HG03196 (cell line): ENCODE measurements at regions not wholly inside any gene's neighbourhood (a gene's known extent, or its start where the extent isn't known, plus 50 kb on each side); places are given as distances from the start of the nearest gene placed in this dataset.

ENCODE experiments used
- ATAC-seq: cut with Tn5 transposase; IDR thresholded peaks from one replicate; pipeline ENCODE4 v1.9.1; 2021; ENCODE audit not compliant: unreplicated experiment

GRCh38 chrX:39618178-39618577, 479.6 kb downstream of the BCOR start:
- ATAC-seq: no peak

- no peak for ATAC-seq
Measured at GRCh38 chrX:39619182-39620009, 478.4 kb downstream of the BCOR start.

DNA sequence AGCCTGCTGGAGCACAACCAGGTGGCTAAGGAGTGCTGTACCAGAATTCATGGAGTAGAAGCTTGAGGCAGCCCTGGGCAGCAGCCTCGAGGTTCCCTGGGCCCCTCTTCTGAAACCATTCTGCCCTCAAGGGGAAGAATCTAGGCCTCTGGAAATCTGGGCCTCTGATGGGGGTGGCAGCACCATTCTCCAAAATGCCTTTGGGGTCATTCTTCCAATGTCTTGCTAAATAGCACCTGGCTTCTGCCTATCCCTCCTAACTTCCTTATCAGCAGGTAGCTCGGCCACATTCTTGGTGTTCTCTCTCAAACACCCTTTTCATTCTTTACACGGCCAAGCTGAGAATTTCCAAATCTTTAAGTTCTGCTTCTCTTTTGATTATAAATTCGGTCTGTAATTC, 473.6 kb downstream of the BCOR start:
- no peak for ATAC-seq

DNA sequence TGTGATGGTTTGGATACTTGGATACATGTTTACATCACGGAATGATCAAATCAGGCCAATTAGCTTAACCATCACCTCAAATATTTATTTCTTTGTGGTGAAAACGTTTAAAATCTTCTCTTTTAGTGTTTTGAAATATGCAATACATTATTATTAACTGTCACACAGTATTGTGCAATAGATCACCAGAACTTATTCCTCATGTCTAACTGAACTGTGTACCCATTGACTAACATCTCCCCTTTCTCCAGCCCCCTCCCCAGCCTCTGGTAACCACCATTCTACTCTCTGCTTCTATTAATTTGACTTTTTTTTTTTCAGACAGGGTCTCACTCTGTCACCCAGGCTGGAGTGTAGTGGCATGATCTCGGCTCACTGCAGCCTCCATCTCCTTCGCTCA, 471.9 kb downstream of the BCOR start:
- ATAC-seq: no peak

DNA sequence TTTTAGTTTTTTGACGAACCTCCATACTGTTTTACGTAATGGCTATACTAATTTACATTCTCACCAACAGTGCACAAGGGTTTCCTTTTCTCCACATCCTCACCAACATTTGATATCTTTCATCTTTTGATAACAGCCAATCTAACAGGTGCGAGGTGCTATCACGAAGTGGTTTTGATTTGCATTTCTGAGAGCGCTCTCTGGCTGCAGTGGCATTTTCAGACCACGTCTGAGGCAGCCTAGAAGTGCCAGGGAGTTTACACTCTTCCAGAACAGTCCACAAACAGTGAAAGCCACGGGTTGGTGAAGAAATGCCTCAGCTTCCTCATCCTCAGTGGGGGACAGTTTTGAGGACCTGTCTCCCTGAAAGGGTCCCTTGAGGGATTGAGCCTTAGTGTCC, 471.0 kb downstream of the BCOR start:
- ATAC-seq: no peak

- ATAC-seq: no peak
Measured at GRCh38 chrX:39627257-39627656, 470.5 kb downstream of the BCOR start.

DNA sequence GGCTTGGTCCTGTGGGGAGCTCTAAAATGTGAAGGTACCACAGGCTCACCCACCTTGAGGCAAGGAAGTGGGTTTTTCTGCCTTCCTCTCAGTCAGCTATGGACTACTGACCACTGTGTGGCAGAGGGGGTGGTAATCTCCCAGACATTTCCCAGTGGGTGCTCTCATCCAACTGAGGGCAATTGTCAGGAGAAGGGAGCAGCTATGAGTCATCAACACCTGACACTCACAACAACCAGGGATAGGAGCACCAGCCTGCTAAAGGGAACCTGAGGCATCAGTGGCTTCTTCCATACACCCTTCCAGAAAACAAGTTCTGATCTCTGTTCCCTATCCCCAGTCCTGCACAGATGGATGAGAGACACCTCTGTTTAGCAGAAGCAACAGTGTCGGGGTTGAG, 468.8 kb downstream of the BCOR start:
- no peak for ATAC-seq

GRCh38 chrX:39630344-39630743, 467.4 kb downstream of the BCOR start:
- ATAC-seq: no peak

- ATAC-seq: no peak
Measured at GRCh38 chrX:39631276-39632229, 466.2 kb downstream of the BCOR start.

DNA sequence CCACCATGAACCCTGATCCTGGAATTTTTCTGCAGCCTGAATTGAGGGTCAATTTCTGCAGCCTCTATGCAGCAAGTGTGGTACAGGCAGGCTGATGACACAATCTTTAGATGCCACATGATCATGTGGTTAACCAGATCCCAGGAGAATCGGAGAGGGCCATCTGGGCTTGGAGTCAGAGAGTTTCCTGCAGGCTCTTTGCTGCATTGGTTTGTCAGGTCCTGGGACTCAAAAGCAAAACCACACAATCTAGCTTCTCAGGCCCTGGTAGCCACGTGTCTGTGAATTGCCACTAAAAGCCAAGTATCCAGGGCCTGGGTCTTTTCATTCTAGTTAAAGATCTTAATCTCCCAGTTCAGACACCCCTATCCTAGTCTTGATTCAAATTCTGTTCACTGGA, 464.5 kb downstream of the BCOR start:
- ATAC-seq: no peak

DNA sequence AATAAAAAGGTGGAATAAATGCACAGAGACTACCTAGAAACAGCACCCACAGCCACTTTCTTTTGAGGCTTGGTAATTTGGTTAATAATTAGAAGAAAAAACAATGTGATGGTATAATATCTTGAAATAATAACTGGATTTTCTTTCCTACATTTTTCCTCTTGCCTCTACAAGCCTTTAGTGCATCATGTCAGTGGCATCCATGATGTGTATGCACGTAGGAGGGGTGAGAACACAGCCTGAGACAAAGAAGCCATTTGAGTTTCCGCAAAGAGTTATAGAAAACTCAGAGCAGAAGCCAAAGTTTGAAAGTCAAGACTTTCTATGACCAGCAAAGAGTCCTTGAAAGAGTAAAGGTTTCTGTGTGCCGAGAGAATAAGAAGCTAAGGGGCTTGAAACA, 461.3 kb downstream of the BCOR start:
- no peak for ATAC-seq

GRCh38 chrX:39638526-39638925, 459.2 kb downstream of the BCOR start:
- no peak for ATAC-seq

DNA sequence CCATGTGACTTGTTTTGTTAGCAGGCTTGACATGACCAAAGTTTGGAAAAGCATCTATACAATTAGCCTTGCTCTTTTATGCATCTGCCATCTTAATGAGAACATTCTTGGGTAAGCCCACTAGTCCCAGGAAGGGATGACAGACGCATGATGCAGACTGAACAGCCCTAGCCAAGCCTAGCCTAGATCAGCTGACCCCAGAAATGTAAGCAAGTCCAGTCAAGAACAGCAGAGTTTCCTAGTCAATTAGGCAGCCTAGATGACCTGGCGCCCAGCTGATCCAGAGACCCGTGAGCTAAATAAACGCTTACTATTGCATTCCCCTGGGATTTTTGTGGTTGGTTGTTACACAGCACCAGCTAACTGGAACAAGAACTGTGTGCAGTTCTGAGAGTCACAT, 457.9 kb downstream of the BCOR start:
- no peak for ATAC-seq

DNA sequence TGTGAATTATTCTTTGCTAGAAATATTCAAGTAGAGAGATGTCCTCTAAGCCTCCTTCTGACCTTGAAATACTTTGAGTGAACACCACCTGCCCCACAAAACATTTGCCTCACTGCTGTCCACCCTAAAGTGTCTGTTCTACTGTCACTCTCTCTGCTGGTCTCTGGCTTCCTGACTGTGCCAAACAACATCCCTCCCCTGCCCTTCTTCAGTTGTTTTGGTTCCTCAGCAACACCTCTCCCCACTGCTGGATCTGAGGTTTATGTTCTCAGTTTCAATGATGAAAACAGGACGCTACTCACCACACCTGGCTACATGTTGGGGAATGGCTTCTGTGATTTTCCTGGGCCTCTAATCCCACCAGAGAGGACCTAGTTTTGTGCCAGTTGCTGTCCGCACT, 456.9 kb downstream of the BCOR start:
- no peak for ATAC-seq

DNA sequence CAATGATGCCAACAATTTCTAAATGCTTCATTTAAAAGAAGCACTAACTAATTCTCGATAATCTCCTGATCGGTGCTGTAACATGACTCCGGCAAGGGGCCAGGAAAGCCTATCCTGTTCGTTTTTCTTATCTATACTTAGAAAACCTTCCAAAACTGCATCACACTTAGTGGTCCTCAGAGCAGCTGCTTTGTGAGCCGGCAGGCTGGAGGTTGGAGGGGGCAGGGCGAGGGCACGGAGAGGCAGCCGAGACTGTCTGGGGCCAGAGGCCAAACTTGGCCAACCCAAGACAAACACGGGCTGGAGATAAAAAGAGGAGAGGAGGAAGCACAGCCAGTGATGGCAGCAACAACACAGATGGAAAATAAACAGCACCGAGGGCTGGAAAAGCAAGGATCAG, 455.7 kb downstream of the BCOR start:
- no peak for ATAC-seq

- no peak for ATAC-seq
Measured at GRCh38 chrX:39643550-39643949, 454.2 kb downstream of the BCOR start.

- no peak for ATAC-seq
Measured at GRCh38 chrX:39645178-39645895, 452.4 kb downstream of the BCOR start.

DNA sequence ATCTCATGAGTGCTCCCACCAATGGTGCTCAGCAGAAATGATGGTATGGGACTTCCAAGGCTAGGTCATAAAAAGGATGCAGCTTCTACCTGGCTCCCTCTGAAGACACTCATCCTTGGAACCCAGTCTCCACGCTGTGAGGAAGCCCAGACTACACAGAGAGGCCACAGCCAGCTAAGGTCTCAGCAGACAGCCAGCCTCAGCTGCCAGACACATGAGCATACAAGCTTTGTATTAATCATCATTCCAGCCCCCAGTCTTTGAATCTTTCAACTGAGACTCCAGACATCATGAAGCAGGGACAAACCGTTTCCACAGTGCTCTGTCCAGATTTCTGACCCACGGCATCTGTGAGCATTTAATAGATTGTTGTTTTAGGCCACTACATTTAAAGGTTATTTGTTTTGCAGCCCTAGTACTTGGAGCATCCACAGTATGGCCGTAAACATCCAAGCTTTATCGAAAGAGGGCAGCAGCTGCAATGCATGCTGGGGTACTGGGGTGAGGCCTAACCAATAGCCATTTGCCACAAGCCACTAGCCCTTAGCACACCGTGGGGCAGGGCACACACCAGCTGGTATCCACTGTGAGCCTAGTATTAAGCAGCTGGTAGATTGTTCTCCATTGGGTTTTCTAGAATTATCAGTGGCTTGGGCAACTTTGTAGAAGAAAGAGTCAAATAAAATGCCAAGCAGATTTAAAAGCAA, 449.1 kb downstream of the BCOR start:
- ATAC-seq: no peak

- no peak for ATAC-seq
Measured at GRCh38 chrX:39650768-39651347, 446.9 kb downstream of the BCOR start.

DNA sequence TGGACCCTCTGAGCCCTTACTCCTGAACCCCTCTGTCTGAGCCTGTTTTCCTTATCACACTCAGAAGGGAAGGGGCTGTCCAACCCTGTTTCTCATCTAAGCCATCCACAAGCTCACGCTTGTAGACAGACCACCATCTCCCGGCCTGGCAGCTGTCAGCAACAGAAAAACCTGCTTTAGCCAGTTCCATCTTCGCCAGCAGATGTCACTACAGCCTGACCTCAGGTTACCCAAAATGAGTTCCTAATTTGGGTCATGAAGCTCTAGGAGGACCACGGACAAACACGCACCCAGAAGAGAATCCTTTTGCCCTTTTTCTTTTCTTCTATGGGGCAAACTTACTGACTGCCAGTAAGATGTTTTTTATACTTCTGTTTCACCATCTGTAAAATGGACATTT, 445.4 kb downstream of the BCOR start:
- no peak for ATAC-seq
